ENCODE measurements at regions not wholly inside any gene's neighbourhood (a gene's known extent, or its start where the extent isn't known, plus 50 kb on each side); places are given as distances from the start of the nearest gene placed in this dataset.

- no peak for DNase-seq (ENCODE audit: low spot score)
Measured at GRCh38 chr2:41726364-41726763, 321.5 kb upstream of the PKDCC start.

GRCh38 chr2:41727152-41727551 lies 320.7 kb upstream of the PKDCC start:
- no peak for DNase-seq (ENCODE audit: low spot score)

- DNase-seq (ENCODE audit: low spot score) = no peak
Measured at GRCh38 chr2:41727711-41728110, 320.1 kb upstream of the PKDCC start.

GRCh38 chr2:41728788-41729338 lies 319.0 kb upstream of the PKDCC start:
- no peak for DNase-seq (ENCODE audit: low spot score)

DNA sequence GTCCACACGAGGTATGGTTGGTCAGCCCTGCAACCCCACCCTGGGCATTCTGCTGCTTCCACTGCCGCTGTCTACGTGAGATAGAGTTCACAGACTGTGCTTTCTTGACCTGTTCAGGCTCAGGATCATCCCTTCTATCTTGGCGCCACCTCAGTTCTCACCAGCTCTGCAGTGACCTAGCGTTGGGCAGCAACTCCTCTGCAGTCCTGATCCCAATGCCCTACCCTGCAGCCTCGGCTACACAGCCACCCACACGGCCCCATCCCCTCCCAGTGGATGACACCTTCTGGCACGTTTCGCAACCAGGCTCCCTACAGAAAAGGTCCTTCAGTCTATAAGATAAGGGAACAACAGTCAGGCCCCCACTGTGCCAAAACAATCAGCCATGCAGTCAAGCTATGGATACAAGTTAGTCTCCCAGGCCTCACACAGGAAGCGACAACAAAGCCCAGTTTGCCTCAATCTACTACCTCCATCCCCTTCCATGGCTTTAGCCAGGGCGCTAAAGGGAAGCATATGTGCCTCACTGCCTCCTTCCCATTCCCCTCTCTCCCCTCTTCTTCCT lies 317.9 kb upstream of the PKDCC start:
- no peak for DNase-seq (ENCODE audit: low spot score)

- no peak for DNase-seq (ENCODE audit: low spot score)
Measured at GRCh38 chr2:41735006-41735405, 312.8 kb upstream of the PKDCC start.

- no peak for DNase-seq (ENCODE audit: low spot score)
Measured at GRCh38 chr2:41735476-41735875, 312.3 kb upstream of the PKDCC start.

DNA sequence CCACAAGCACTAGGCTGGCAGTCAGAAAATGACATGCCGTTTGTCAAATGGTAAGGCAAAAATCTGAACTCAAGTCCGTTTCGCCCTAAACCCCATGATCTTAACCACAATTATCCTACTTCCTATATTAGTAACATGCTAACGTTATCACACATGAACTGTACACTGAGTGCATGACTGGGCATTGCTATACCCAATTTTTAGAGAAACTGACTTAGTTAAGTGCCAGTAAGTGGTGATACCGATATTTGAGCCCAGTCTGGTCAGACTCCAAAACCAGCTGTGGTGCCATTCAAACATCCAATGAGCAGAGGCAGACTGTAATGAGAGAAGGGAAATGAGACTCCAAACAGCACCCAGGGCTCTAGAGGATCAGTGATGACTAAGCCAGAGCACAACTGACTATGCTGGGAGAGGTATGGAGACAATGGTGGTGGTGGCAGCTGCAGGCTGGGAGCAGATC lies 311.7 kb upstream of the PKDCC start:
- no peak for DNase-seq (ENCODE audit: low spot score)

DNA sequence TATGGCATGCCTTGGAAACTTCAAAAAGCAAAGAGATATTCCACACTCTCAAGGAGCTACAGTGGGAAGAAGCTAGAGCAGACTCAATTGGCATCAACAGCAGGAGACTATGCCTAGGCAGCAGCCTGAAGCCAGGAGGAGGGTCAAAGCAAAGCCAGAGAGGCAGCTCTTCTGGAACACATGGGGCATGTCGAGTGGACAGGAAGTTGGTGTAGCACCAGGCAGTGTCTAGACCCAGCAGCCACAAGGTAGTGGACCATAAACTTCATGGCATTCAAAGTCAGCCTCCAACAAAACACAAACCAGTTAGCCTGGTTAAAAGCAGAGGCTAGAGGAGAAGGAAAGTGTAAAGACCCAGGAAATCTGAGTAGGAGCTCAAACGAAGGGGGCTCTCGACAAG lies 311.2 kb upstream of the PKDCC start:
- no peak for DNase-seq (ENCODE audit: low spot score)

- no peak for DNase-seq (ENCODE audit: low spot score)
Measured at GRCh38 chr2:41737888-41738287, 309.9 kb upstream of the PKDCC start.

- DNase-seq (ENCODE audit: low spot score) = no peak
Measured at GRCh38 chr2:41741951-41742595, 305.7 kb upstream of the PKDCC start.

- no peak for DNase-seq (ENCODE audit: low spot score)
Measured at GRCh38 chr2:41743324-41743723, 304.5 kb upstream of the PKDCC start.

GRCh38 chr2:41750829-41751228 lies 297.0 kb upstream of the PKDCC start:
- DNase-seq (ENCODE audit: low spot score) = no peak

DNA sequence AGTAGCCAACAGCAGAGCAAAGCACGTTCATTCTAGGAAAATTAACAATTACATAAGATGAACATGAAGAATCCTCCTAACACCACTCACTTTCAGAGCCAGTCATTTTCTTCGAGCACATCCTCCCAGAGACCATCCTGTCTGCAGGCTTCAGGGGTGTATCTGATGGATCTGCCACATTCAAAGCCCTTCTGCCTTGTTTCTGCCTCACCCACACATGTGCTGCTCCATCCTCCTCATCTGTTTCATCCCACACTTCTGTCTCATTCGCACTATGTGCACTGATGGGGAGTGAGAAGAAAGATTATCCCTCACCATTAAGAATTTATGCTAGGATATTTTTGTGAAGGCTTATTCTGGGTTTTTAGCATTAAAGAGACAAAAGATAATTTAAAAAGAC lies 287.9 kb upstream of the PKDCC start:
- no peak for DNase-seq (ENCODE audit: low spot score)

DNA sequence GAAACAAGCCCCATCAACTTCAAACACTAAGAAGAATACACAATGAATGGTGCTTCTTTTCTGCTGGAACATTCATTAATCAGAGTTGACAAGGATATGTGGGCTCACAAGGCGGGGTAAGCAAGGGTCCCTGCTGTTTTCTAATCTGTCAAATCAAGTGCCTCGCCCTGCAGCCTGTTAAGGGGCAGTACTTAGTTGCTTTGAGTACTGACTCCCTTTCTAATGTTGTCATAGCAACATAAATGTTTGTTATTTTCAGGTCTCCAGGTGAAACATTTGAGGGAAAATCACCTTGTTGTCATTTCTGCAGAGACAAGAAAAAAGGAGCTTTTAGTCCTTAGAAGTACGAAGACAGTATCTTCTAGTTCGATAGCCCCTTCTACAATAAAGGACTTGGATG lies 284.7 kb upstream of the PKDCC start:
- no peak for DNase-seq (ENCODE audit: low spot score)

- DNase-seq (ENCODE audit: low spot score) = no peak
Measured at GRCh38 chr2:41764131-41764530, 283.7 kb upstream of the PKDCC start.

DNA sequence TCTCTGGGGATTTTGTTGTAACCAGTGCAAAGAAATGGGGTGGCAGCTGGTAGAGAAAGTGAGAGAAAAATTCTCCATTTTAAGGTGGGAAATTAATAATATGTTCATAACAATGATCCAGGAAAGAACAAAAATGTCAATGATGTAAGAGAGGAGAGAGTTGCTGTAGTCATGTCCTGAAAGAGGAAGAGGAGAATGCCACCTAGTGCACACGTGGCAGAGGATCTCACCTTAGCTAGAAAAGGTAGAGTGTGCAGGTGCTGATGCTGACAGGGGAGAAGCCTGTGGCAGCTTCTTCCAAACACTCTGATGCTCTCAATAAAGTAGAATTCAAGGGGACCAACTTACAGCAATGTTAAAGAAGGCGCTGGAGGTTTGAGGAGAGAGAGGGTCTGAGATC lies 282.9 kb upstream of the PKDCC start:
- DNase-seq (ENCODE audit: low spot score) = no peak

- DNase-seq (ENCODE audit: low spot score) = no peak
Measured at GRCh38 chr2:41768310-41768709, 279.5 kb upstream of the PKDCC start.

DNA sequence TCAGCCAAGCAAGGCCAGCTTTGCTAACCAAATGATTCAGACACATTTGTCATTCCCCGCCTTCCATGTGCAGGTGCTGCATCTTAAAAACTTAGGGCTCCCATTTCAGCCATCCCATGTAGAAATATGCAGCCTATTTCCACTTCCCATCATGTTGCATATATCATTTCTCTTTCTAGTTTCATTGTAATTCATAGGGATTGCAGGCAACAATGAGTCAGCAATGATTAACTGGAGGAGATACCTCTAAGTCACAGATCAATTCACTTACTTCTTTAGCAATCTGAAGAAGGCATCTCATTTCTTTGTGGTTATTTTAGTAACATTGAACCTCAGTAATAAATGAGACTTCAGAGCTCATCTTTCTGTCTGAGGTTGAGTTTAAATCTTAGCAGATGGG lies 276.1 kb upstream of the PKDCC start:
- no peak for DNase-seq (ENCODE audit: low spot score)

DNA sequence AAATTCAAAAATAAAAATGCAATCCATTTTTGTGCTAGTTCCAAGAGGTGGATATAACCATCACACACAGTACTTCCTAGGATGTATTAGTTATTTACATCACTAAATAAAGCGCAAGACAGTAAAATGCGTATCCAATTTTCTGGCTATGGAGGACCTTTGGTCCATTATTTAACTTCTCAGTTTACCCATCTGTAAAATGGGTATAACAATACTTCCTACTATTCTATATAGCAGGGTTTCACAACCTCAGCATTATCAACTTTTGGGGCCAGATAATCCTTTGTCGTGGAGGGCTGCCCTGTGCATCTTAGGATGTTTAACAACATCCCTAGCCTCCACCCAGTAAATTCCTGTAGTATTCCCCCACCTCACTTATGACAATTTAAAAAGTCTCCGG lies 275.1 kb upstream of the PKDCC start:
- no peak for DNase-seq (ENCODE audit: low spot score)

DNA sequence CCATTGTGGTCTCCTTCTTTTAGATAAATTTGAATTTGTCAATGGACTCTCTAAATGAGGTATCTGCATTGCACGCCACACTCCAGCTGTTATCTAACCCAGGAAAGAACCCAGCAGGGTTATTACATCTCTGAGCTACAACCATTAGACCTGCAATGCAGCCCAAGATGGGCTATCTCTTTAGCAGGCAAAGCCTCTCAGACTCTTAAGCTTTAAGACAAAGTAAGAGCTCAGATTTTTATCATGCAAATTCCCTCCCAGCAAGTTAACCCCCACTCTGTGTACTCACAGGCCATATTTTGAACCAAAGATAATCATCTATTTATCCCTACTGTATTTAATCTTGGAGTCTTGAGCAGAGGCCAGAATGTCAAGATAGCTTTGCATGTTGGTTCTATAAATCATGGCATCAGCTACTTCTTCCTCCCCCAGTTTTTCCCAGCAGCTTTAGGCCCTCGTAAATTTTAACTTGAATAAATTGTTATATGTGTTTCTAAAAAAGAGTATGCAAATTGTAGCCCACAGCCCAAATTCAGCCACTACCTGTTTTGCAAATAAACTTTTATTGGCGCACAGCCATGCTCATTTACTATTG lies 273.7 kb upstream of the PKDCC start:
- DNase-seq (ENCODE audit: low spot score) = no peak

DNA sequence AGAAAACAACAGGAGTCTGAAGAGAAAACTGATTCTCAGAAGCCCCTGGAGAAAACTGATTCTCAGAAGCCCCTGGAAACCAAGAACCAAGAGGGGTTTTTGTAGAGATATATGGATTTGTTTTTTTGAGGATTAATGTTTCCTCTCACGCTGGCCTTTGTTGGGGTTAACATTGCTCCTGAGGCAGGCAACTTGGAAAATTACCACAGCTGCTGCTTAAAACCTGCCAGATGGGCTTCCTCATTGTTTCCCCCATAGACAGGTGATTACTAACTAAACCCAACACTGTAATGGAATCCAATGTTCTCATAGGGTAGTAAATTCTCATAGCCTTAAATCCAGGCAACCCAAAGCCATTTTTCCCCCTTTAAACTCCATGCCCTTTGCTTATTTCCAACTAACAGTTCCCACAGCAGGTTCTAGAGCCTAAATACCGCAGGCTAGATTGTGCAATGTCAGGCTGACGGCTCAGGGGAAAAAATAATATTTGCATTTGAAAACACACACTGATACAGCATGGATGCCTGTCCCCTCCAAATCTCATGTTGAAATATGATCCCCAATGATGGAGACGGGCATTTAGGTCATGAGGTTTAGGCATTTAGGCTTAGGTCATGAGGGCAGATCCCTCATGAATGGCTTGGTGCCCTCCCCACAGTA lies 272.3 kb upstream of the PKDCC start:
- DNase-seq (ENCODE audit: low spot score) = no peak

DNA sequence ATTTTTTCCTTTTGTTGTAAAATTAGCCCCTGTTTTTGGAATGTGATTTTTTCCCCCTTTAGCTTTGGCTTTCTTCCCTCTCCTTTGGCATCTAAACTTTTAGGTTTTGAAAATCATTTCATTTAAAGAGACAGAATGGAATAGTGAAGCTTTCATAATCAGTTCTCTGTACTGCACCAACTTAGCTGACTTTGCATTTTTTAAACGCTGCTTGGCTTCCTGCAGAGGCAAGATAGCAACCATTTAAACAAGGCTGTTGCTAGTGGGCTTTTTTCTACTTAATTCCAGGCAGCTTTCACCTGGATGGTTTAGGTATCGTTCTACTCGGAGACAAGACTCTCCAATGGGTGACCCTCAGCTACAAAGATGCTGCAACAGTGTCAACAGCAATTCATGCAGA lies 267.9 kb upstream of the PKDCC start:
- no peak for DNase-seq (ENCODE audit: low spot score)
